Adipocyte (in vitro differentiated cells): ENCODE measurements at regions not wholly inside any gene's neighbourhood (a gene's known extent, or its start where the extent isn't known, plus 50 kb on each side); places are given as distances from the start of the nearest gene placed in this dataset.
A peak's percentile ranks its signal among the peaks of the same experiment; 100 is the strongest.

ENCODE experiments used
- DNase-seq: peaks from one replicate; pipeline ENCODE4 v3.0.0-alpha.2; 2015; ENCODE audit warnings: low read depth
- H3K27me3 ChIP-seq: replicated peaks from 2 replicates; pipeline ENCODE4 v1.7.0; 2013; ENCODE audit warnings: mild to moderate bottlenecking, low read length, moderate library complexity; ENCODE audit not compliant: control insufficient read depth, insufficient read depth
- H3K36me3 ChIP-seq: 2 replicates; pipeline ENCODE4 v1.7.0; 2013; ENCODE audit warnings: low read length, mild to moderate bottlenecking, moderate library complexity; ENCODE audit not compliant: control insufficient read depth, insufficient read depth, severe bottlenecking
- H3K4me1 ChIP-seq: 2 replicates; pipeline ENCODE4 v1.7.0; 2013; ENCODE audit warnings: mild to moderate bottlenecking, low read length, moderate library complexity; ENCODE audit not compliant: control insufficient read depth, insufficient read depth
- H3K4me3 ChIP-seq: 2 replicates; pipeline ENCODE4 v1.7.0; 2013; ENCODE audit warnings: mild to moderate bottlenecking, low read length, moderate library complexity
- H3K9ac ChIP-seq: 2 replicates; pipeline ENCODE4 v1.7.0; 2013; ENCODE audit warnings: mild to moderate bottlenecking, low read length, moderate library complexity
- H3K9me3 ChIP-seq: 2 replicates; pipeline ENCODE4 v1.7.0; 2013; ENCODE audit warnings: mild to moderate bottlenecking, low read length, moderate library complexity; ENCODE audit not compliant: control insufficient read depth

DNA sequence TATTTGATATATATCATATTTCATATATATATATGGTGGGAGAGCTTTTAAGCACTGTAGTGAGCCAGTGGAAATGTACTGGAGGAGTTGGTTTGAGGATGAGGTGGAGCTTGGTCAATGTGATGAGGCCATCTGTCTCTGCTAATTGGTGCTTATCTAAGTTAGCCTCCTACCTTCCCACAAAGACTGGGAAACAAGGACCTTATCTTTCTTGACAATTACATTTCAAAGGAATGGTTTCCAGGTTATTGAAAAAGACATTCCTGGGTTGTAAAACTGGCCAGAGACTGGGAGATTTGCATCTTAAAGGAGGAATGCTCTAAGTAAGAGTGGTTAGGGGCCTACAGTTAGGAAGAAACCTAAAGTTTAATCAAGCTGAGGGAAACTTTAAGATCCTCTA lies 212.8 kb upstream of the SYT1 start:
- H3K4me3 ChIP-seq: no peak overlapping the region
- DNase-seq: no peak
- H3K9me3 ChIP-seq: no peaks in the 10 kb centered on the region
- H3K36me3 ChIP-seq: no peaks in the 10 kb centered on the region
- no peaks in the 10 kb centered on the region for H3K27me3 ChIP-seq
- no peaks in the 10 kb centered on the region for H3K4me1 ChIP-seq
- H3K9ac ChIP-seq: no peak overlapping the region

DNA sequence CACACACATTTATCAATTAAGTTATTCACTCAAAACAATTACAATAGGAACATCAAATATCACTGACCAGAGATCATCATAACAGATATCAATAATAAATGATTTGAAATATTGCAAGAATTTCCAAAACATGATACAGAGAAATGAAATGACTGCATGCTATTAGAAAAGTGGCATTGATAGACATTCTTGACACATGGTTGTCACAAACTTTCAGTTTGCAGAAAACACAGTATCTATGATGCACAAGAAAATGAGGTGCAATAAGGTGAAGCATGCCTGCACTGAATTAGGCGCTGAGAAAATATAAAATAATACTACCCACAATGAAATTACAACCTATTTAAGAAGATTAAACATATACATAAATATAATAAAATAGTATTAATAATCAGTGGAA lies 198.0 kb upstream of the SYT1 start:
- H3K36me3 ChIP-seq: no peaks in the 10 kb centered on the region
- no peak overlapping the region for H3K9ac ChIP-seq
- H3K4me3 ChIP-seq: no peak overlapping the region
- H3K27me3 ChIP-seq: no peaks in the 10 kb centered on the region
- H3K9me3 ChIP-seq: no peaks in the 10 kb centered on the region
- no peaks in the 10 kb centered on the region for H3K4me1 ChIP-seq
- no peak for DNase-seq

DNA sequence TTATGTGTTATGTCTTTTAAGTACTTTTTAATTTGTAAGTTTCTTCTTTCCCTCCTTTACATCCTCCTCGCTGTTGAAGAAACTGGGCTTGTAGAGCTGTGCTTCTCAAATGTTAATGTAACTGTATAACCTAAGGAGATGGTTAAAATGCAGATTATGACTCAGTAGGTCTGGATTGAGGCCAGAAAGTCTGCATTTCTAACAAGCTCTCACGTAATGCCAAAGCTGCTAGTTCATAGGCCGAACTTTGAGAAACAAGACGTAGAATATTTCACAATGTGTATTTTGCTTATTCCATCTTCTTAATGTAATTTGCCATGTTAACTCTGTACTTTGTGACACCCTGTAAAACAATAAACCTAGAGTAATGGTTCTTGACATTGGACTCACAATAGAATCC lies 193.3 kb upstream of the SYT1 start:
- Histone ChIP-seq H3K36me3 (no peaks in the 10 kb centered on the region), H3K9ac (no peak overlapping the region), H3K9me3 (no peaks in the 10 kb centered on the region), H3K4me3 (no peak overlapping the region), H3K27me3 (no peaks in the 10 kb centered on the region), H3K4me1 (peaks cover 15% of the 10 kb centered on the region)
- DNase-seq: peak; percentile 91

DNA sequence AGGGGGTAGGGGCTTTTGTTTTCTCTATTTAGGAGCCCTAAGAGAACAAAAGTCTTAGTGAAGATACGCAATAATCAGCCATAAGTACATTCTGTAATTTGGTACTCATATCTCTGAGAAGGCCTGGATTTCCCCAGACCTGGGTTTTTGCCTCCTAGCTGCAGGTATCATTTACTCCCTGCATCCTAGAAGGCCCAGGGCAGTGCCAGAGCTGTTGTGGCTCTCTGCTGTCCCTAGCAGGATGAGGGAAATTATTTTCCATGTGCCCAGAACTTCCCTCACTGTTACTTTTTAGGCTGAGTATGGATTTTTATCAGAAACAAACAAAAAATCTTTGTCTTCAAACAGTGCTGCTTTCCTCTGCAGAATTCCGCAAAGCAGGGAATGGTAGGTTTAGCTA lies 192.5 kb upstream of the SYT1 start:
- Histone ChIP-seq H3K27me3 (no peaks in the 10 kb centered on the region), H3K9me3 (no peaks in the 10 kb centered on the region), H3K9ac (no peak overlapping the region), H3K4me3 (no peak overlapping the region), H3K4me1 (peaks cover 15% of the 10 kb centered on the region), H3K36me3 (no peaks in the 10 kb centered on the region)
- DNase-seq: peak; percentile 8

DNA sequence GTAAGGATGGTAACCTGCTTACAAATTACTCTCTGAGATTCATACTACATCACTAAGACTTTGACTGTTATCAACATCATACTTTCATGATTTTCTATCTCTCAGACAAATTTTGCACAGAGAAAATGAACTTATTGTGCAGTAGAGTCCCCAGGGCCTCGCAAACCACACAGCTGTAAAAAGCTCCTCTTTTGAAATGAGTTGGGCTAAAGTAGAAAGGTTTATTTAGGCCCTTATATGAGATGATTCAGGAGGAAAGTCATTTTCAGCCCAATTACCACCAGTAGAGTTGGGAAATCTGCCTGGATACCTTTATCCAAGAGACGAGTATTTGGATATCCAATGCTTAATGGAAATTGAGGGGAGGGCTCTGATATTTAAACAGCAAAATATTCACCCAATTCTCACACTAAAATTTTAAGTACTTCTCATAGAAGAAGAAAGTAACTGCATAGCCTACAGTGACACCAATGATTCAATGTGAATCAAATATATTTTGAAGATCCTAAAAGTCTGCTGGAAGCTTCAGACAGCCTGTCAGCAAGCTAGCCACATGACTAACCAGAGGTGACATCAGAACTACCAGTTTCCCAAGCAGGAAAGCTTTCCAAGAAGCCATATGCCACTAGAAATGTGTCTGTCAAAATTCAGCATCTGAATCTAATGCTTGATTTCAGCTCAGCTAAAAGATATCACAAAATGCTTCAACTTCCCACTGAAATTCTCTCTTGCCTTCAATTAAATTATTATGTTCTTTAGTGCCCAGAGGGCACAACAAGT lies 190.1 kb upstream of the SYT1 start:
- DNase-seq: peak; percentile 13
- Histone ChIP-seq H3K4me3 (no peak overlapping the region), H3K9me3 (no peaks in the 10 kb centered on the region)

DNA sequence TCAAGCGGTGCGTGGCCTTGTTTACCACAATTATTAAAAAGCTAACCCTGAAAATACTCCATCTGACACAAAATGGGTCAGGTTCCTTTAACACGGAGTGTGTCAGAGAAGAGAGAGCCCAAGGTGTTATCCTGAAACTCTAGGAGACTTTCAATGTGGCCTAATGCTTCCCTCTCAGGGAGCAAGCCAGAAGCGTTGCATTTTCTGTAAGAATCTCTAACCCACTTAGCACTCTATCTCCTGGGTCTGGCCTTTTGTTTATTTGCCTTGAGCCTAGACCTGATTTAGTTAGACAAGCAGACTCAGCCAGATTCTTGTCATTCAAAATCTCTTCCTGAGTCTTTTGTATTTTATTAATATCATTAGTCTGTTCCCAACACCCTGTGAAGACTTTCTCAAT lies 184.0 kb upstream of the SYT1 start:
- Histone ChIP-seq H3K36me3 (no peaks in the 10 kb centered on the region), H3K9ac (no peak overlapping the region), H3K4me3 (no peak overlapping the region), H3K9me3 (no peaks in the 10 kb centered on the region), H3K4me1 (no peaks in the 10 kb centered on the region), H3K27me3 (no peaks in the 10 kb centered on the region)
- DNase-seq: no peak

More for the DNA sequence above, 190.1 kb upstream of the SYT1 start:
- no peak overlapping the region for H3K9ac ChIP-seq
- no peaks in the 10 kb centered on the region for H3K27me3 ChIP-seq
- H3K4me1 ChIP-seq: peaks cover 15% of the 10 kb centered on the region
- no peaks in the 10 kb centered on the region for H3K36me3 ChIP-seq

DNA sequence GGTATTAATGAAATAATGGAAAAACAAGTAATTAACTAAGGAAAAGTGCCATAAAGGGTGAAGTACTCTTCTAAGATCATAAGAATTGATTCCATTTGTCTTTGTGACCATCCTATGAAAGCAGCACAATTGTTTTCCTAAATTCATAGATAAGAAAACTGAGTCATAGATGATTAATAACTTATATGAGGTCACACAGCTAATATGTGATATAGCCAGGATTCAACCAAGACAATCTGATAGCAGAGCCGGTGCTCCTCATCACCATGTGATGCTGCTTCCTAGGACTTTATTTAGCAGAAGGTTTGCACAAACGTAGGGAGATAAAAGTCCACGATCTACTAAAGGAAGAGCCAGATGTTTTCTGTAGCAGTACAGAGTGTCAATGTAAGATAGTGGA lies 181.5 kb upstream of the SYT1 start:
- no peaks in the 10 kb centered on the region for H3K4me1 ChIP-seq
- no peak overlapping the region for H3K4me3 ChIP-seq
- H3K9ac ChIP-seq: no peak overlapping the region
- H3K9me3 ChIP-seq: no peaks in the 10 kb centered on the region
- no peak for DNase-seq
- no peaks in the 10 kb centered on the region for H3K27me3 ChIP-seq
- no peaks in the 10 kb centered on the region for H3K36me3 ChIP-seq

DNA sequence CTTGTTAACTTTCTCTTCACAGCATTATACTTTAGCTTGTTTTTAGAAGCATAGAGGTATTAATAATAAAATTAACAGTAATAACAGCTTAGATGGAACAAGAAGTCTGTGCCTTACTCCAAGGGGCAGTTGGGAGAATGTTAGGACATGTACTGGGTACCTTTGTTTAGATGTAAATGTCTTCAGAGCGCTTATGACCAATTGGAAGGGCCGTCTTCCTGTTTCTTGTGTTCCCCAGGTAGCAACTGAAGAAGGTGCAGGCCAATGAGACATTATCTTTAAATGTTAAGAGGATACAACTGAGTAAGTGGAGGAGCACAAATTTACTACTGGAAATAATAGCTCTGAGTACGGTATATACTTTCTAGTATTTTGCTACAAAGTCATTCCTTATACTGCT lies 180.9 kb upstream of the SYT1 start:
- DNase-seq: no peak
- Histone ChIP-seq H3K36me3 (no peaks in the 10 kb centered on the region), H3K4me1 (no peaks in the 10 kb centered on the region), H3K9ac (no peak overlapping the region), H3K4me3 (no peak overlapping the region), H3K9me3 (no peaks in the 10 kb centered on the region), H3K27me3 (no peaks in the 10 kb centered on the region)

DNA sequence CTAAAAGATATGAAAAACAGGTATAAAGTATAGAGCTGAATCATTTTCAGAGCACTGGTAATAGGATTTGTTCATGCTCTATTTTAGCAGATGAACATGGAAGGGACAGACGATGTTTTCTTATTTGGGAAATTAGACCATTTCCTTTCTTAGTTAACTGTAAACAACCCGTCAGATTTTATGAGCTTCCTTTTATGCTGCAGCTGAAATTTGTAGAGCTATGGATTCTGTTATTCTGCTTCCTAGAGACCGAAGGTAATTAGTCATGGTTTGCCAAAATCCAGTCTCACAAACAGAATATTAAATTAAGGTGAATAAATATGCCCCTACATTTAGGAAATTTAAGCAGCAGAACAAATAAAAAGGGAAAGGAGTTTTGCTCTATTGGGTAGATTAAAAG lies 180.2 kb upstream of the SYT1 start:
- Histone ChIP-seq H3K27me3 (no peaks in the 10 kb centered on the region), H3K36me3 (no peaks in the 10 kb centered on the region), H3K9me3 (no peaks in the 10 kb centered on the region), H3K9ac (no peak overlapping the region), H3K4me3 (no peak overlapping the region), H3K4me1 (no peaks in the 10 kb centered on the region)
- no peak for DNase-seq

DNA sequence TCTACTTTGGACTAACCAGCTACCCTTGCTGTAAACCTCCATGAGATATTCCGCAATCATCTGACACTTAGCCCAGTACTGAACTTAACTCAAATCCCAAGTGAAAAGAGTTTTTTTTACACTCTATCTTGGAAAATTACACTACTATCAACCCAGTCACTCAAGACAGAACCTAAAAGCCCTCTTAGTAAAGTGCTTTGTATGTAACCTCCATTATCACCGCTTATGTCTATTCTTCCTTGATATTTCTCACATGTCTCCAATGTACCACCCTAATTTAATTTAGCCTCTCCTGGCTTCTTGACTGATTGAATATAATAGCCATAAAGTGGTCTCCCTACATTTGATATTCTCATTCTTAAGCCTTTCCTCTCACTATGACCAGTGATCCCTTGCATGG lies 168.8 kb upstream of the SYT1 start:
- peaks cover 11% of the 10 kb centered on the region for H3K9me3 ChIP-seq
- H3K27me3 ChIP-seq: no peaks in the 10 kb centered on the region
- no peaks in the 10 kb centered on the region for H3K36me3 ChIP-seq
- no peak for DNase-seq
- no peak overlapping the region for H3K4me3 ChIP-seq
- H3K4me1 ChIP-seq: peaks cover 11% of the 10 kb centered on the region
- no peak overlapping the region for H3K9ac ChIP-seq

DNA sequence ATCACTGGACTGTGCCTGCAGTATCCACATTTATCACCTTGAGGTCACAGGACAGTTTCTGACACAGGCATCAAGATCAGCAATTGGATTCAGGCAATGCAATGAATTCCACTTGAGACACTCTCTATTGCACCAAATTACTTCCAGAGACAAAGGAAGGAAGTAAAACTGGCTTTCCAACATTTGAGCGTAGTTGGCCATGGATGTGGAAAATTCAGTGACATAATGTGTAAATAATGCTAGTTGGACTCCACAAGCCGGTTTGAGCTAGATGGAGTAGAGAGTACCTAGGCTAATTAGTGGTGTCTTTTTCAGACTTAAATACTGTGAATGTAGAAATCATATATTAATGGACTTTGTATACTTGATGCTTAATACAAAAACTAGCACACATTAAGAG lies 168.3 kb upstream of the SYT1 start:
- no peak overlapping the region for H3K9ac ChIP-seq
- H3K27me3 ChIP-seq: no peaks in the 10 kb centered on the region
- DNase-seq: no peak
- peaks cover 11% of the 10 kb centered on the region for H3K4me1 ChIP-seq
- no peaks in the 10 kb centered on the region for H3K36me3 ChIP-seq
- H3K4me3 ChIP-seq: no peak overlapping the region
- H3K9me3 ChIP-seq: peaks cover 11% of the 10 kb centered on the region

DNA sequence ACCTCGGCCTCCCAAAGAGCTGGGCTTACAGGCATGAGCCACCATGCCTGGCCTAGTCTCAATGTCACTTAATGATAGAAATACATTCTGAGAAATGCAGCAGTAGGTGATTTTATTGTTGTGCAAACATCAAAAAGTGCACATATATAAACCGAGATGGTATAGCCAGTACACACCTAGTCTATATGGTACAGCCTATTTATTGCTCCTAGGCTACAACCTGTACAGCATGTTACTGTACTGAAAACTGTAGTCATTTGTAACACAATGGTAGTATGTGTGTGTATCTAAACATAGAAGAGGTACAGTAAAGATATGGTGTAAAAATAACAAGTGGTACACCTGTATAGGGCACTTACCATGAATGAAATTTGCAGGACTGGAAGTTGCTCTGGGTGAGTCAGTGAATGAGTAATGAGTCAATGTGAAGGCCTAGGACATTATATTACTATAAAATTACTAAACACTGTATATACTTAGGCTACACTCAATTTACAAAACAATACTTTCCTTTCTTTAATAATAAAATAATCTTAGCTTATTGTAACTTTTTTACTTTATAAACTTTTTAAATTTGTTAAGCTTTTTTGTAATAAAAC lies 166.7 kb upstream of the SYT1 start:
- H3K9me3 ChIP-seq: peaks cover 11% of the 10 kb centered on the region

More for the DNA sequence above, 166.7 kb upstream of the SYT1 start:
- peaks cover 11% of the 10 kb centered on the region for H3K4me1 ChIP-seq
- H3K9ac ChIP-seq: no peak overlapping the region
- DNase-seq: no peak
- H3K36me3 ChIP-seq: no peaks in the 10 kb centered on the region
- no peak overlapping the region for H3K4me3 ChIP-seq
- no peaks in the 10 kb centered on the region for H3K27me3 ChIP-seq
